ENCODE measurements at regions not wholly inside any gene's neighbourhood (a gene's known extent, or its start where the extent isn't known, plus 50 kb on each side); places are given as distances from the start of the nearest gene placed in this dataset.

DNA sequence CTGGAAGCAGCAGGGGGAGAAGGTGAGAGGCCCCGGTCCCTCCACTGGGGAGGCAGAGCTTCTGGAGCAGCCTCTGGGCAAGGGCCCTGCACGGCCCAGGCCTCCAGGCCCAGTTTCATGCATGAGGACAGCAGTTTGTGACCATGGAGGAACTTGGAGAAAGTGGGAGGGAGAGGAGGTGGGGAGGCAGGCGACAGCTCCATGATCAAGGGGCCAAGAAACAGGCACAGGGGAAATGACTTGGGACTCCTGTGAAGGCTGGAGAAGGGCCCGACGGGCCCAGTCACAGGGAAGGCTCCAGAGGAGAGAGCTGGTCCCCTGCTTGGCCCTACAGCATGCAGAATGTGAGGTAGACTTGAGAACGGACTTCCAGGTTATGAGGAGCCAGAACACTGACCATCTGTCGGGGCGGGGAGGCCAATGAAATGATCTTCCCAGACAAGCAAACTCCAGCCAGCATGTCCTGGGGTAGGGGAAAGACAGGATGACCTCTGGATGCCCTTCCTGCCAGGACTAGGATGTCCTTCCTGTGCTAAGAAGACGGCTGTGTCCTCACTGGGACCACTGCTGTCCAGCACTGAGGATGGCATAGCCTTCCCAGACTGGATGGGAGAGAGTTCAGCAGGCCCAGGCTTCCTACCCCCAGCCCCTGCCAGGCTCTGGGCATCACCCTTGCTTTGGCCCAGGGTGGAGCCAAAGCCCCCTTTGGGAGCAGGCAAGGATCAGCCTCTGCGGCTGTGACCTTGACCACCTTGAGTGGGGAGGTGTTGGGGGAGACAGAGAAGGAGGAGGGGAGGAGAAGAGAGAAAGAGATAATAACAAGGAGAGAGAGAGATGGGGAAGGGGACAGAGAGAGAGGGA lies 548.2 kb downstream of the PTPRU start:
- TF ChIP-seq EP300 (IDR thresholded peaks at IDR 0.05), result no peak
- TF ChIP-seq POLR2A (IDR thresholded peaks at IDR 0.05), result no peak
- TF ChIP-seq, protein P1, sequence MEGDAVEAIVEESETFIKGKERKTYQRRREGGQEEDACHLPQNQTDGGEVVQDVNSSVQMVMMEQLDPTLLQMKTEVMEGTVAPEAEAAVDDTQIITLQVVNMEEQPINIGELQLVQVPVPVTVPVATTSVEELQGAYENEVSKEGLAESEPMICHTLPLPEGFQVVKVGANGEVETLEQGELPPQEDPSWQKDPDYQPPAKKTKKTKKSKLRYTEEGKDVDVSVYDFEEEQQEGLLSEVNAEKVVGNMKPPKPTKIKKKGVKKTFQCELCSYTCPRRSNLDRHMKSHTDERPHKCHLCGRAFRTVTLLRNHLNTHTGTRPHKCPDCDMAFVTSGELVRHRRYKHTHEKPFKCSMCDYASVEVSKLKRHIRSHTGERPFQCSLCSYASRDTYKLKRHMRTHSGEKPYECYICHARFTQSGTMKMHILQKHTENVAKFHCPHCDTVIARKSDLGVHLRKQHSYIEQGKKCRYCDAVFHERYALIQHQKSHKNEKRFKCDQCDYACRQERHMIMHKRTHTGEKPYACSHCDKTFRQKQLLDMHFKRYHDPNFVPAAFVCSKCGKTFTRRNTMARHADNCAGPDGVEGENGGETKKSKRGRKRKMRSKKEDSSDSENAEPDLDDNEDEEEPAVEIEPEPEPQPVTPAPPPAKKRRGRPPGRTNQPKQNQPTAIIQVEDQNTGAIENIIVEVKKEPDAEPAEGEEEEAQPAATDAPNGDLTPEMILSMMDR (IDR thresholded peaks at IDR 0.05), result no peak
- peaks cover 0 to 3% (median under 1%) of the 10 kb centered on the region in 4 donors for H3K9me3 ChIP-seq
- 71 to 74% methylated on average over 10 of the region's 10 CpGs for WGBS, 2 donors
- H3K27me3 ChIP-seq, result peaks cover 0 to 11% of the 10 kb centered on the region in 2 donors
- no peaks in the 10 kb centered on the region for H3K36me3 ChIP-seq
- no peak overlapping the region for H3K27ac ChIP-seq
- H3K4me1 ChIP-seq, result no peaks in the 10 kb centered on the region
- no peak for DNase-seq (ENCODE audit: low spot score in 2 of 2)
- H3K4me3 ChIP-seq, result no peak overlapping the region

DNA sequence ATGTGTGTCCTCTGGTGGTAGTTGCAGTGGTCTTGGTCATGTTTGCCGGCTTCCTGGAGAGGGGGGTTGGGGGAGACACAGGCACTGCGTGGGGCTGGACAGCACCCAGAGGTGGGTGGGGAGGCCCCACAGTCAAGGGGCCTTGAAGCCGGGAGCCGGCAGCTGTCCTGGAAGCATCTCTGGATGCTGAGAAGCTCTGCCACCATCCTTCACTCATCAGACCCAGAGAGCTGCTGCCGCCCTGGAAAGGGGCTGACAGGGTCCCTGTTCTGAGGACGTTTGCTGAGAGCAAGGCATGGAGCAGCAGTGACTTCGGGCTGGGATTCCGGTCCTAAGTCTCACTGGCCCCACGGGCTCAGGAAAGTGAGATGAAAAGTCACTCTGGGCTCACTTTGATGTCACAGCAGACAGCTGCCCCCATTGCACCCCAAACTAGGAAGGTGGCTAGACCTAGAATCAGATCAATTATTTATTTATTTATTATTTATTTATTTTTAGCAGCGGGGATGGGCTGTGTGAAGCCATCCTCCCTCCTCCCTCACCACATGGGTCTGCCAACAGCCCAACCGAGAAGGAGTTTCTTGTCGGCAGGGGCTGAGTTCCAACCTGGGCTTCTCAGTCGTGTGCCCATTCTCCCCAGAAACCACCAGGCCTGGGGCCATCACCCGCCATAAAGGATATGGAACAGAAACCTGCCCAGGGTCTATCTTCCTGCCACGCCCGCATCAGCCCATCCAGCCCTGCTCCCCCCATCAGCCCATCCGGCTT lies 547.4 kb downstream of the PTPRU start:
- peaks cover 0 to 5% (median 2%) of the 10 kb centered on the region in 4 donors for H3K9me3 ChIP-seq
- no peak for DNase-seq (ENCODE audit: low spot score in 2 of 2)
- H3K36me3 ChIP-seq, result no peaks in the 10 kb centered on the region
- no peaks in the 10 kb centered on the region for H3K4me1 ChIP-seq
- no peak overlapping the region for H3K27ac ChIP-seq
- TF ChIP-seq, protein P1 (IDR thresholded peaks at IDR 0.05), result no peak
- no peak for TF ChIP-seq EP300 (IDR thresholded peaks at IDR 0.05)
- no peak for TF ChIP-seq POLR2A (IDR thresholded peaks at IDR 0.05)
- H3K4me3 ChIP-seq, result no peak overlapping the region
- 71 to 75% methylated on average over 12 to 15 of the region's 17 CpGs for WGBS, 2 donors
- H3K27me3 ChIP-seq, result peaks cover 0 to 11% of the 10 kb centered on the region in 2 donors

DNA sequence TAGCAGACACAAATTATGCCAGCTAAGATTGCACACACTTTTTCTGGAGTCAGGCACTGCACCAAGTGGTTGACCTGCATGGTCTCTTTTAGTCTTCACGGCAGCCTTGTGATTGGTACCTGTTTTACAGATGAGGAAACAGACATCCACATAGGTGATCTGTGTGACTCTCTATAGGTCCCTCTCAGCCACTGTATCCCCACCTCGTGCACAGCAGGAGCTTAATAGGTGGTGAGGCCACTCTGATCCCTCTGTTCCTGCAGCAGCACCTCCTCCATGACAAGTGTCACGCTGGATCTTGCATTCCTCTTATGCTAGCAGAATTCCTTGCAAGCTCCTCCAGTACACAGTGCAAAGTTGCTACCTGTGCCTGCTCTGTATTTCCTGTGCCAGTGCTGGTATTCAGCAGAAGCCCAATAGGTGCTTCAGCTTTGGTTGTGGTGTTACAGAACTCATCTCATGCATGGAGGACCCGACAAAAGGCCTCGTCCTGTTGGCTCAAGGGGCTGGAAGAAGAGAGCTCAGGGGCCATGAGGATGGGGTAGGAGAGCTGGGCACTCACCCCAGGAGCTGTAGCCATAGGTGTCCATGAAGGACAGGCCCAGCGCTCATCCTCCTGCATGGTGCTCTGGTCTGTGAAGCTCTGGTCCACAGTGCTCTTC lies 546.7 kb downstream of the PTPRU start:
- TF ChIP-seq EP300 (IDR thresholded peaks at IDR 0.05) (no peak), POLR2A (IDR thresholded peaks at IDR 0.05) (no peak)
- TF ChIP-seq, protein P1 (IDR thresholded peaks at IDR 0.05), result no peak
- no peaks in the 10 kb centered on the region for H3K4me1 ChIP-seq
- peaks cover 0 to 5% (median 2%) of the 10 kb centered on the region in 4 donors for H3K9me3 ChIP-seq
- peaks cover 0 to 11% of the 10 kb centered on the region in 2 donors for H3K27me3 ChIP-seq
- no peaks in the 10 kb centered on the region for H3K36me3 ChIP-seq
- whole genome bisulfite sequencing, 2 donors, result 81 to 89% methylated on average over 6 of the region's 6 CpGs
- H3K27ac ChIP-seq, result no peak overlapping the region
- no peak for DNase-seq (ENCODE audit: low spot score in 2 of 2)
- H3K4me3 ChIP-seq, result no peak overlapping the region

DNA sequence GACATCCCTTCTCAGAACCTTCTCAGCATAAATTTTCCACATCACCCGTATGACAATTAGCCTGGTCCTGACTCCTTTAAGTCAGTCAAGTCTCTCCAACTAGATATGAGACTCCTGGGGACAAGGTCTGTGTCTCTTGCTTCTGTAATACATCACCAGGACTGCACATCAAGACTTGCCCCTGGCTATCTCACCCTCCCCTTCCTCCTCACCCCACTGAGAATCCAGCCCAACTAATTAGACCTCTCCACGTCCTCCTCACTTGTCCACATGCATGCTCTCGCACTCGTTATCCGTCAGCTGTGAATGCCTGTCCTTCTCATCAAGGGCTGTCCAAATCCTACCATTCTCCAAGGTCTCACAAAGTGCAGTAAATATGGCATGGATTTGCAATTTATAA lies 542.8 kb downstream of the PTPRU start:
- TF ChIP-seq EP300 (IDR thresholded peaks at IDR 0.05) (no peak), POLR2A (IDR thresholded peaks at IDR 0.05) (no peak)
- TF ChIP-seq, protein P1 (IDR thresholded peaks at IDR 0.05), result no peak
- Histone ChIP-seq H3K36me3 (no peaks in the 10 kb centered on the region), H3K9me3 (peaks cover 0 to 23% (median 6%) of the 10 kb centered on the region in 4 donors), H3K4me1 (no peaks in the 10 kb centered on the region), H3K27me3 (peaks cover 0 to 10% of the 10 kb centered on the region in 2 donors), H3K4me3 (no peak overlapping the region), H3K27ac (no peak overlapping the region)
- 67 to 70% methylated on average over 5 of the region's 5 CpGs for WGBS, 2 donors
- no peak for DNase-seq (ENCODE audit: low spot score in 2 of 2)
